SK-N-SH treated with all-trans-retinoic acid at 6 μM for 48 hours (cell line): ENCODE measurements at regions not wholly inside any gene's neighbourhood (a gene's known extent, or its start where the extent isn't known, plus 50 kb on each side); places are given as distances from the start of the nearest gene placed in this dataset.

Experiments
- ATAC-seq: fragments of 200-7000 bp; cut with Tn5 transposase; 3 replicates; pipeline ENCODE4 v1.9.1; 2020; ENCODE audit warnings: mild to moderate bottlenecking, moderate library complexity
- ARNTL ChIP-seq: fragments of 450-650 bp; formaldehyde crosslinking; IDR thresholded peaks from 2 replicates; pipeline ENCODE4 v1.5.0; 2020; ENCODE audit warnings: low read depth, mild to moderate bottlenecking, moderate library complexity, borderline replicate concordance
- BACH2 ChIP-seq: fragments of 250-450 bp; sonication (Bioruptor Pico); IDR thresholded peaks from 2 replicates; pipeline ENCODE4 v1.9.0; 2021; ENCODE audit warnings: mild to moderate bottlenecking, borderline replicate concordance
- CREB5 ChIP-seq: fragments of 250-450 bp; sonication (Bioruptor Pico); IDR thresholded peaks from 2 replicates; pipeline ENCODE4 v1.5.1; 2020; ENCODE audit warnings: low read depth, mild to moderate bottlenecking, moderate library complexity
- CSDC2 ChIP-seq: fragments of 250-450 bp; sonication (Bioruptor Pico); IDR thresholded peaks from 2 replicates; pipeline ENCODE4 v1.5.0; 2020; ENCODE audit warnings: mild to moderate bottlenecking, moderate library complexity
- CSRNP3 ChIP-seq: fragments of 250-450 bp; sonication (Bioruptor Pico); IDR thresholded peaks from 2 replicates; pipeline ENCODE4 v1.5.1; 2021; ENCODE audit warnings: mild to moderate bottlenecking, moderate library complexity
- ESRRG ChIP-seq: fragments of 250-450 bp; sonication (Bioruptor Pico); IDR thresholded peaks from 2 replicates; pipeline ENCODE4 v1.6.1; 2021; ENCODE audit warnings: mild to moderate bottlenecking
- GLIS3 ChIP-seq: fragments of 250-450 bp; sonication (Bioruptor Pico); IDR thresholded peaks from 2 replicates; pipeline ENCODE4 v1.5.0; 2020; ENCODE audit warnings: mild to moderate bottlenecking, moderate library complexity
- ISL1 ChIP-seq: fragments of 250-450 bp; sonication (Bioruptor Pico); IDR thresholded peaks from 2 replicates; pipeline ENCODE4 v2.1.2; 2022; ENCODE audit warnings: mild to moderate bottlenecking, moderate library complexity
- OSR1 ChIP-seq: fragments of 250-450 bp; sonication (Bioruptor Pico); IDR thresholded peaks from 2 replicates; pipeline ENCODE4 v1.8.0; 2022; ENCODE audit warnings: moderate library complexity, mild to moderate bottlenecking, inconsistent platforms
- PATZ1 ChIP-seq: fragments of 250-450 bp; sonication (Bioruptor Pico); IDR thresholded peaks from 2 replicates; pipeline ENCODE4 v1.8.0; 2020; ENCODE audit warnings: mild to moderate bottlenecking, moderate library complexity, borderline replicate concordance
- PPARA ChIP-seq: fragments of 250-450 bp; sonication (Bioruptor Pico); IDR thresholded peaks from 2 replicates; pipeline ENCODE4 v1.5.0; 2020; ENCODE audit warnings: mild to moderate bottlenecking, borderline replicate concordance
- RARB ChIP-seq: fragments of 250-450 bp; sonication (Bioruptor Pico); IDR thresholded peaks from 2 replicates; pipeline ENCODE4 v1.8.0; 2021; ENCODE audit warnings: mild to moderate bottlenecking, moderate library complexity
- SNAI2 ChIP-seq: fragments of 250-450 bp; sonication (Bioruptor Pico); IDR thresholded peaks from 2 replicates; pipeline ENCODE4 v1.5.0; 2020; ENCODE audit warnings: mild to moderate bottlenecking, moderate library complexity
- TCF4 ChIP-seq: fragments of 250-450 bp; sonication (Bioruptor Pico); IDR thresholded peaks from 2 replicates; pipeline ENCODE4 v1.8.0; 2021; ENCODE audit warnings: mild to moderate bottlenecking, moderate library complexity, borderline replicate concordance
- TOX ChIP-seq: fragments of 250-450 bp; sonication (Bioruptor Pico); IDR thresholded peaks from 2 replicates; pipeline ENCODE4 v1.8.0; 2021; ENCODE audit warnings: mild to moderate bottlenecking, moderate library complexity, borderline replicate concordance
- TSHZ2 ChIP-seq: fragments of 250-450 bp; sonication (Bioruptor Pico); IDR thresholded peaks from 2 replicates; pipeline ENCODE4 v1.5.0; 2020; ENCODE audit warnings: mild to moderate bottlenecking, moderate library complexity
- ZC3H10 ChIP-seq: fragments of 250-450 bp; sonication (Bioruptor Pico); IDR thresholded peaks from 2 replicates; pipeline ENCODE4 v1.5.1; 2021; ENCODE audit warnings: mild to moderate bottlenecking, moderate library complexity
- ZFP3 ChIP-seq: fragments of 250-450 bp; sonication (Bioruptor Pico); IDR thresholded peaks from 2 replicates; pipeline ENCODE4 v1.5.0; 2020; ENCODE audit warnings: mild to moderate bottlenecking, moderate library complexity
- ZFP30 ChIP-seq: fragments of 450-650 bp; formaldehyde crosslinking; IDR thresholded peaks from 2 replicates; pipeline ENCODE4 v1.5.0; 2022; ENCODE audit warnings: mild to moderate bottlenecking, moderate library complexity
- ZNF565 ChIP-seq: fragments of 450-650 bp; formaldehyde crosslinking; conservative IDR thresholded peaks from 2 replicates; pipeline ENCODE4 v1.5.0; 2020; ENCODE audit warnings: low read depth, mild to moderate bottlenecking, moderate library complexity
- ZNF70 ChIP-seq: fragments of 450-650 bp; formaldehyde crosslinking; IDR thresholded peaks from 2 replicates; pipeline ENCODE4 v1.5.0; 2020; ENCODE audit warnings: mild to moderate bottlenecking, moderate library complexity
- ZNF8 ChIP-seq: fragments of 450-650 bp; formaldehyde crosslinking; IDR thresholded peaks from 2 replicates; pipeline ENCODE4 v1.5.0; 2020; ENCODE audit warnings: mild to moderate bottlenecking, moderate library complexity
- TF ChIP-seq, protein P1 (sequence below): fragments of 250-450 bp; sonication (Bioruptor Pico); IDR thresholded peaks from 2 replicates; pipeline ENCODE4 v1.8.0; 2021; ENCODE audit warnings: low read depth, mild to moderate bottlenecking, moderate library complexity, borderline replicate concordance

- ATAC-seq: no peak
- TF ChIP-seq ESRRG (CRISPR knock-in tag) (no peak), ISL1 (no peak), CREB5 (CRISPR knock-in tag) (no peak), CSDC2 (CRISPR knock-in tag) (no peak), GLIS3 (CRISPR knock-in tag) (no peak), ZNF565 (CRISPR knock-in tag) (no peak), ZC3H10 (CRISPR knock-in tag) (no peak), TSHZ2 (CRISPR knock-in tag) (no peak), BACH2 (CRISPR knock-in tag) (no peak), PATZ1 (CRISPR knock-in tag) (no peak), ZNF70 (CRISPR knock-in tag) (no peak), ZFP30 (no peak), SNAI2 (CRISPR knock-in tag) (no peak), TCF4 (CRISPR knock-in tag) (no peak), TOX (CRISPR knock-in tag) (no peak), RARB (CRISPR knock-in tag) (no peak), PPARA (no peak)
- TF ChIP-seq, protein P1, sequence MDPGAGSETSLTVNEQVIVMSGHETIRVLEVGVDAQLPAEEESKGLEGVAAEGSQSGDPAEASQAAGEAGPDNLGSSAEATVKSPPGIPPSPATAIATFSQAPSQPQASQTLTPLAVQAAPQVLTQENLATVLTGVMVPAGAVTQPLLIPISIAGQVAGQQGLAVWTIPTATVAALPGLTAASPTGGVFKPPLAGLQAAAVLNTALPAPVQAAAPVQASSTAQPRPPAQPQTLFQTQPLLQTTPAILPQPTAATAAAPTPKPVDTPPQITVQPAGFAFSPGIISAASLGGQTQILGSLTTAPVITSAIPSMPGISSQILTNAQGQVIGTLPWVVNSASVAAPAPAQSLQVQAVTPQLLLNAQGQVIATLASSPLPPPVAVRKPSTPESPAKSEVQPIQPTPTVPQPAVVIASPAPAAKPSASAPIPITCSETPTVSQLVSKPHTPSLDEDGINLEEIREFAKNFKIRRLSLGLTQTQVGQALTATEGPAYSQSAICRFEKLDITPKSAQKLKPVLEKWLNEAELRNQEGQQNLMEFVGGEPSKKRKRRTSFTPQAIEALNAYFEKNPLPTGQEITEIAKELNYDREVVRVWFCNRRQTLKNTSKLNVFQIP (CRISPR knock-in tag): no peak
- TF ChIP-seq, all 23 proteins: peak for 0
Observed at GRCh38 chr4:36870121-36870520, 374.4 kb upstream of the NWD2 start.

DNA sequence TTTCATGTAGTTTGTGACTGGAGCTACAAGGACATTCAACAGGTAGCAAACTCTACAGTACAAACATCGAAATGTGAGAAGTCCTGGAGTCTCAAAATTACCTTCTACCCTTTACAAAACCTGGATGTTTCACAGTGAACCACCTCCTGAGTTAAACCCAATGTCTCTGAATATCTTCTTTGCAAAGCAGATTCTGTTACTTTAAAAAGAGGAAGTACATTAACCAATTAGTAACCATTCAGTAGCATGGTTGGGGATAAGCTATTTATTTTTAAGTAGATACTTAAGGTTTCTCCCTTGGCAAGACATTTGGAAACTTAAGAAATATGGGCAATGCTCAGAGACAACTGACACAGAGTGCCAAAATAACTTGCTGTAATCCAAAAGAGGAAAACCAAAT, 371.9 kb upstream of the NWD2 start:
- no peak for ATAC-seq
- TF ChIP-seq OSR1 (CRISPR knock-in tag) (no peak), CSRNP3 (CRISPR knock-in tag) (no peak), TCF4 (CRISPR knock-in tag) (no peak), PATZ1 (CRISPR knock-in tag) (no peak), ZFP3 (no peak), ZNF70 (CRISPR knock-in tag) (no peak), ISL1 (no peak), TOX (CRISPR knock-in tag) (no peak), ARNTL (CRISPR knock-in tag) (no peak), ZFP30 (no peak), ZC3H10 (CRISPR knock-in tag) (no peak), BACH2 (CRISPR knock-in tag) (no peak), ZNF8 (CRISPR knock-in tag) (no peak), SNAI2 (CRISPR knock-in tag) (no peak), CSDC2 (CRISPR knock-in tag) (no peak)
- TF ChIP-seq, protein P1 (CRISPR knock-in tag): no peak
